Glutamatergic neuron (in vitro differentiated cells): ENCODE measurements at regions not wholly inside any gene's neighbourhood (a gene's known extent, or its start where the extent isn't known, plus 50 kb on each side); places are given as distances from the start of the nearest gene placed in this dataset.

Source experiments
- DNase-seq: peaks from one replicate; pipeline ENCODE4 v3.0.0; 2022
- H3K27ac Mint-ChIP-seq: one replicate; pipeline ENCODE4 v1.8.0; 2020; ENCODE audit warnings: mild to moderate bottlenecking, mixed read lengths, inconsistent platforms; ENCODE audit not compliant: unreplicated experiment
- H3K27me3 Mint-ChIP-seq: one replicate; pipeline ENCODE4 v1.8.0; 2020; ENCODE audit warnings: mild to moderate bottlenecking, moderate library complexity, mixed read lengths, inconsistent platforms; ENCODE audit not compliant: unreplicated experiment
- H3K36me3 Mint-ChIP-seq: one replicate; pipeline ENCODE4 v1.8.0; 2020; ENCODE audit warnings: mild to moderate bottlenecking, mixed read lengths, inconsistent platforms; ENCODE audit not compliant: unreplicated experiment
- H3K4me1 Mint-ChIP-seq: one replicate; pipeline ENCODE4 v1.8.0; 2020; ENCODE audit warnings: mild to moderate bottlenecking, low read depth, mixed read lengths, inconsistent platforms; ENCODE audit not compliant: unreplicated experiment
- H3K4me3 Mint-ChIP-seq: one replicate; pipeline ENCODE4 v1.8.0; 2020; ENCODE audit warnings: mild to moderate bottlenecking, mixed read lengths, inconsistent platforms; ENCODE audit not compliant: unreplicated experiment
- H3K9me3 Mint-ChIP-seq: one replicate; pipeline ENCODE4 v1.8.0; 2020; ENCODE audit warnings: mild to moderate bottlenecking, moderate library complexity, mixed read lengths, inconsistent platforms; ENCODE audit not compliant: unreplicated experiment
- CTCF ChIP-seq: fragments of 200-600 bp; sonication (generic); IDR thresholded peaks from one replicate; pipeline ENCODE4 v1.5.0; 2021; ENCODE audit not compliant: partially characterized antibody, unreplicated experiment

- Mint-ChIP-seq H3K27ac (no peak overlapping the region), H3K4me3 (no peak overlapping the region), H3K27me3 (no peaks in the 10 kb centered on the region), H3K36me3 (no peaks in the 10 kb centered on the region), H3K4me1 (no peaks in the 10 kb centered on the region), H3K9me3 (no peaks in the 10 kb centered on the region)
- no peak for TF ChIP-seq CTCF
- DNase-seq: no peak
These were observed 194.6 kb upstream of the EYA4 start for GRCh38 chr6:133046576-133046975.

GRCh38 chr6:133047065-133047665, 194.0 kb upstream of the EYA4 start:
- H3K4me1 Mint-ChIP-seq: no peaks in the 10 kb centered on the region

GRCh38 chr6:133047706-133048105, 193.5 kb upstream of the EYA4 start:
- Mint-ChIP-seq H3K4me3 (no peak overlapping the region), H3K4me1 (no peaks in the 10 kb centered on the region), H3K36me3 (no peaks in the 10 kb centered on the region), H3K9me3 (no peaks in the 10 kb centered on the region), H3K27me3 (no peaks in the 10 kb centered on the region), H3K27ac (no peak overlapping the region)
- DNase-seq: no peak
- TF ChIP-seq CTCF: no peak

More at GRCh38 chr6:133047065-133047665, 194.0 kb upstream of the EYA4 start:
- no peaks in the 10 kb centered on the region for H3K9me3 Mint-ChIP-seq
- H3K27me3 Mint-ChIP-seq: no peaks in the 10 kb centered on the region
- no peak overlapping the region for H3K27ac Mint-ChIP-seq
- H3K36me3 Mint-ChIP-seq: no peaks in the 10 kb centered on the region
- no peak overlapping the region for H3K4me3 Mint-ChIP-seq
- no peak for DNase-seq
- TF ChIP-seq CTCF: no peak

GRCh38 chr6:133051240-133051639, 189.9 kb upstream of the EYA4 start:
- H3K36me3 Mint-ChIP-seq: no peaks in the 10 kb centered on the region
- H3K4me3 Mint-ChIP-seq: no peak overlapping the region
- peaks cover 9% of the 10 kb centered on the region for H3K4me1 Mint-ChIP-seq
- no peaks in the 10 kb centered on the region for H3K9me3 Mint-ChIP-seq
- no peak for TF ChIP-seq CTCF
- no peaks in the 10 kb centered on the region for H3K27me3 Mint-ChIP-seq
- H3K27ac Mint-ChIP-seq: no peak overlapping the region
- DNase-seq: no peak

- Mint-ChIP-seq H3K36me3 (no peaks in the 10 kb centered on the region), H3K9me3 (no peaks in the 10 kb centered on the region), H3K27me3 (no peaks in the 10 kb centered on the region), H3K27ac (no peak overlapping the region), H3K4me3 (no peak overlapping the region), H3K4me1 (peaks cover 13% of the 10 kb centered on the region)
- no peak for DNase-seq
- no peak for TF ChIP-seq CTCF
These were observed 188.7 kb upstream of the EYA4 start for GRCh38 chr6:133052465-133052864.
